Epithelial cell of prostate (primary cell): ENCODE measurements at regions not wholly inside any gene's neighbourhood (a gene's known extent, or its start where the extent isn't known, plus 50 kb on each side); places are given as distances from the start of the nearest gene placed in this dataset.
A peak's percentile ranks its signal among the peaks of the same experiment; 100 is the strongest.
"Not testable (repeated sequence)": the region's sequence is repeated elsewhere in the genome, so short reads cannot be mapped to it uniquely, and the experiment has no call there.

ENCODE experiments used
- DNase-seq: peaks from one replicate; pipeline ENCODE4 v3.0.0-alpha.2; 2011; ENCODE audit warnings: low read depth, low spot score
- H3K27ac ChIP-seq: fragments of 450-650 bp; 2 replicates; pipeline ENCODE4 v1.5.1; 2017; ENCODE audit warnings: mild to moderate bottlenecking

DNA sequence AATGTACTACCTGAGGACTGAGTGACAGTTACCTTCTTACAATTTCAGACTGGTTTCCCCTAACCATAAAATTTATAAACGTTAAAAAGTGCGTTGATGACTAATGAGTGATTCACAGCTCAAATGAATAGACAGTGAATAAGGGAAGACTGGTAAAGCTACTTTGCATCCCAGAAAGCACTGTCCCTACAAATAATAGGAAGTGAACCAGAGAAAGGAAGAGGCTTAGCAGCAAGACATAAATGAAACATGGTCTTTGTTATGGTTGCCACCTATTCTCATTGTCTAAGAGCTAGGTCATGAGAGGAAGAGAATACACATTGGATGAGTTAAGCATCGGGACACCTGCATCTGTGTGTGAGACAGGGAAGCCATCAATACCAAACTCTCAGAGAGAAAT is 849.2 kb downstream of the TAF11L14 start:
- H3K27ac ChIP-seq, result no peak overlapping the region
- DNase-seq, result no peak

DNA sequence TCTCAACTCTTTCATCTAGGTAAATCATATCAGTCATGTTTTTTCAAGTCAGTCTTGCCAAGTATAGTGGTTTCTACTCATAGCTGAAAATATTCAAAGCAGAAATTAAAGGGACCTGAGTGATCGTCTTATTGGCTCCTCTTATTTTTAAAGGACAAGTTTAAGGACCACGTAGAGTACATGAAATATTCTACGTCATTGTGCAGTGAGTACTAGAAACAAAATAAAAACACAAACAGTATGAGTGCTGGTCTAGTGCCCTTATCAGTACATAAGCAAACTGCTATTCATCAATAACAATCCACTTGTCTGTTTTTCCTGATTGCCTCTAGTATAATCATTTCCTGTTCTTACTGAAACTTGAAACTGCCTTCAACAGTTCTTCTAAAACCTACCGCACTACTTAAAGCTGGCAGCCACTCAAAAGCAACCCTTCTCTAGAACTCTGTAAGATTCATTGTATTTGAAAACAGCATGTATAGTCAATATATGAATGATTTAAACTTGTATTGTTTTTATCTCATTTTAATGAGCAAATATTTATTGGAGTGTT is 853.7 kb downstream of the TAF11L14 start:
- no peak for DNase-seq
- H3K27ac ChIP-seq, result no peak overlapping the region

DNA sequence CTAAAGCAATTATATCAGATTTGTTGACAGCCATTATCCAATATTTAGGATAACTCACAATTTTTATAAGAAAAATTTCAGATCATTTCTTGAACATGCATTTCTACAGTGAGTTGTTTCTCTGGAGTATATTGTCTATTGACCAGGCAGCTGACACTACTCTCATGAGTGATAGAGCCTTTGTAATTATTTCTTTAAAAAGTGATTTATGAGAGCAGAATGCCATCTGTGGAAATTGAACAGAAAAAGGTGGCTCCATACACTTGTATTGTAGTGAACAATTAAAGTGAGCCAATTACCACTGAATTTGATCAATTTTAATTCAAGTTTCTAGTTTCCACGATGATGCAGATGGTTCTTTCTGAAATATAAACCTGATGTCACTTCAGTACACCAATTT is 855.4 kb downstream of the TAF11L14 start:
- H3K27ac ChIP-seq, result no peak overlapping the region

DNA sequence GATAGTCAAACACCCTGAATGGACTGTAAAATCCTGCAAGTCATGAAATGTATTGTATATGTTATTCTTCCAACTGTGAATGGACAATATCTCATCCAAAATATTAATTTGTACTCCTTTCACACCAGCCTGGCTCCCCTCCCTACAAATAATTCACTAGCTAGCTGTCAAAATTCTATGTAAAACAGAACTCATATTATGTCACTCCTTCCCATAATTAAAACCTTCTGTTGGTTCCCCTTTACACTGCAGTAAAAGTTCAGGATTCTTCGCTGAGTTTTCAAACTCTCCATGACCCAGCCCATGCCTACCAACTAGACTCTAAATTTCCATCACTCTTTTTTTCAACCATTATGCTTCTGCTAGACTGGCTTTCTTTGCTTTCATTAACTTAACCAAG is 857.1 kb downstream of the TAF11L14 start:
- H3K27ac ChIP-seq, result no peak overlapping the region
- no peak for DNase-seq

More for the DNA sequence above, 855.4 kb downstream of the TAF11L14 start:
- DNase-seq, result no peak

DNA sequence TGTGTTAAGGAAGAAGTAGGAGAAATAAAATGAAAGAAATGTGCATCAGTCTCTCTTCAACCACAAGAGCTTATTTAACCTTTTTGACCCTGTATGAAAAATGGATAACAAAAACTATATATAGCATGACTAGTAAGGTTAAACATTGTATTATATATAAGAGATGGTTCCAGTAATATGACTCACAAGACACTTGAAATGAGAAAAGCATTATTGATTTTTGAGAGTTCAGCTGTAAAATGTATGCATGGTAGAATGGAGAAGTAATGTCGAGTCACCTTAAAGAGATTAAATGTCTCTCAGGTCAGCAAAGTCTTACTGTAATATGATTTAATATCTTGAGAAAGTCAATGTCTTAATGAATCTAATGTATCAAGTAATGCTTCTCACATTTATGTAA is 860.9 kb downstream of the TAF11L14 start:
- DNase-seq, result no peak
- no peak overlapping the region for H3K27ac ChIP-seq

DNA sequence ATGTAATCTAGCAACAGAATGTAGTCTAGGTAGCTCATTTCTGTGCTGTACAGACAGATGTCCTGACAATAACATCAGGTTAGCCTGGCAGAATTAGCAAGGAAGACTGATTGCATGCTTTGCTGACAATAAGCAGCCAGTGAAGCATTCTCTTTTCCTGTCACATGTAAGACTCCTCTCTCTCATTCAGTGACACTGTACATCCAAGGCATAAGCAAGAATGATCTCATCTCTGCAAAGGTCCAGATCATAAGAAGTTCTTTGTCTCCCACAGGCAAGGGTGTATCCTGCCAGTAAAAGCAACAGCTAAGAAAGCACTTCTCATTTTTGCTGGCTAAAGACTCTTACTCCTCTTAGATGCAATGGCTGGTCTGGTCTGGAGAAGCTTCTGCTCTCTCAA is 861.8 kb downstream of the TAF11L14 start:
- no peak overlapping the region for H3K27ac ChIP-seq
- DNase-seq, result no peak

DNA sequence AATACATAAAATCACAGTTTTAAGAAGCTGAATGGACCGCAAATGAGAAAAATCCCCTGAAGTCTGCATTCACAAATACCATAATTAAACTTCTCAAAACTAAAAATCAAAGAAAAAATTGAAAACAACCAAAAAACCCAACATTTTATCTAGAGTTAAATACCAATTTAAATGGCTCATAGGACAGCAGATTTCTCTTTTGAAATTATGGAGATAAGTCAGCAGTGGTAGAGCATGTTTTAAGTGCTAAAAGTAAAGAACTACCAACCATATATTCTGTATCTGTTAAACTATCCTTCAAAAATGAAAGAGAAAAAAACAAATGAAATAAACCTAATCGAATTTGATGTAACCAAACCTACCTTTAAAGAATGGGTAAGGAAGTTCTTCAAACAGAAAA is 862.8 kb downstream of the TAF11L14 start:
- no peak for DNase-seq
- no peak overlapping the region for H3K27ac ChIP-seq

DNA sequence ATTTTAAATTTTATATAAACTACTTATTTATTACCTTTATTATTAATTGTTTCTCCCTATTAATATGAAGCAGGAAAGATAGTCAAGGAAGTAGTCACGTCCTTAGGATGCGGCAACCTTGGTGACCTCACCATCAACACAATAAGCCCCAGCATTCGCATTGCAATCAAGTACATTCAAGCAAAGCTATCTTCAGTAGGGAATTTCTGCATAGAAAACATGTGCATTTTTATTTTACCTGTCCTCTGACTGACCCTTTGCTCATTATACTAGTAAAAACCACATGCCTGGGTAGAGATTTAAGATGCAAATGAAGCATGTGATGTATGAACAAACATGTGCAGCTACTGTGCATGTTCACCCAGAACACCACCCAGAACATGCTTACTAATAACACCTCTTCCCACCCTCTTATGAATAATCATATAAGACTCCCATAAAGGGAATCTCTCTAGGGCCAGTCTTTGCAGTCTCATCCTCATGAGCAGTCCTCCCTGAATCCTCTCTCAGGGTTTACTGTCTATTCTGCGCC is 869.6 kb downstream of the TAF11L14 start:
- DNase-seq, result no peak
- H3K27ac ChIP-seq, result no peak overlapping the region

DNA sequence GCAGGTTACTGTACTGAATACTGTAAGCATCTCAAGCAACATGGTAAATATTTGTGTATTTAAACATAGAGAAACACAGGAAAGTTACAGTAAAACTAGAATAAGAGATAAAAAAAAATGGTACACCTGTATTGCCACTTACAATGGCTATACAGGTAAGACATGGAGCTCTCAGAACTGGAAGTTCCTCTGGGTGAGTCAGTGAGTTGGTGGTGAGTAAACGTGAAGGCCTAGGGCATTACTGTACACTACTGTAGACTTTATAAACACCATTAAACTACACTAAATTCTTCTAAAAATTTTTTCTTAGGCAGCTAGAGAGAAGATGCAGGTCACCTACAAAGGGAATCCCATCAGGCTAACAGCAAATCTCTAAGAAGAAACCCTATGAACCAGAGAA is 872.9 kb downstream of the TAF11L14 start:
- H3K27ac ChIP-seq, result no peak overlapping the region
- no peak for DNase-seq

DNA sequence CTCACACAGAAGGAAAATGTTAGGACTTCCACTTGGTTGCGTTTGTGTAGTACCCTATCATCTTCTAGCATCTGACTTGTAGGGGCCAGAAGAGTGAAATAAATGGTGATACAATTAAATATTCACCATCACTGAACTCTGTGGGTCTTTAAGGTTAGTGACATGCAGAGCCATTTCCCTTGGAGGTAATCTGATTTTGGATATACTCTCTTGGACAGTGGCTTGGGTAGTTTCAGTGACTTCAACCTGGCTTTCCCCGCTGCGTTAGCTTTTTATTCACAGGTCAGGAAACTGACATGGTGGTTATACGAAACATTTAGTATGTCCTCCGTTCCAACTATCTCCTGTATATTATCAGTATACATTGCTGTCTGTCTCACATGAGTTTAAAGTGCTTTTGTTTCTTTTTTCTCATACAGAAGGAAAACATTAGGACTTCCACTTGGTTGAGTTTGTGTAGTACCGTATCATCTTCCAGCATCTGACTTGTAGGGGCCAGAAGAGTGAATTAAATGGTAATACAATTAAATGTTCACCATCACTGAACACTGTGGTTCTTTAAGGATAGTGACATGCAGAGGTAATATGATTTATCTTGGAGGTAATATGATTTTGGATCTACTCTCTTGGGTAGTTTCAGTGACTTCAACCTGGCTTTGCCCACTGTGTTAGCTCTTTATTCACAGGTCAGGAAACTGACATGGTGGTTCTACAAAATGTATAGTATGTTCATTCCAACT is 883.6 kb downstream of the TAF11L14 start:
- DNase-seq, result no peak
- H3K27ac ChIP-seq, result no peak overlapping the region

DNA sequence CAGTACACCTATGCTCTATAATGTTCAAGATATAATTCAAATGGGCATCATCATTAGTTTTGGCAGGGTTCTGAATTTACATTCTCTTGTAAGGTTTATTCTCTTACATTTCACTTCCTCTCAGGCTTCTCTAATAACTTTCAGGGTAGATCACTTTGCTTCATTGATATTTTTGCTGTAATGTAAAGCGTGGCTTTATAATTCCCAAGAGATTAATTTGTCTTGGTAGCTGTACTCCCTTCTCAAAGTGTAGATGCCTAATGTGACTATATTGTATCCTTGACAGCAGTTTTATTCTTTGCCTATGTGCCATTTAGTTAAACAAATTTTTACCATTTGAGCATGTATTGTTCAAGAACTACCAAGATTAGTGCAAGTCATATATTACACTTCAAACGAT is 889.1 kb downstream of the TAF11L14 start:
- no peak for DNase-seq
- H3K27ac ChIP-seq, result no peak overlapping the region

DNA sequence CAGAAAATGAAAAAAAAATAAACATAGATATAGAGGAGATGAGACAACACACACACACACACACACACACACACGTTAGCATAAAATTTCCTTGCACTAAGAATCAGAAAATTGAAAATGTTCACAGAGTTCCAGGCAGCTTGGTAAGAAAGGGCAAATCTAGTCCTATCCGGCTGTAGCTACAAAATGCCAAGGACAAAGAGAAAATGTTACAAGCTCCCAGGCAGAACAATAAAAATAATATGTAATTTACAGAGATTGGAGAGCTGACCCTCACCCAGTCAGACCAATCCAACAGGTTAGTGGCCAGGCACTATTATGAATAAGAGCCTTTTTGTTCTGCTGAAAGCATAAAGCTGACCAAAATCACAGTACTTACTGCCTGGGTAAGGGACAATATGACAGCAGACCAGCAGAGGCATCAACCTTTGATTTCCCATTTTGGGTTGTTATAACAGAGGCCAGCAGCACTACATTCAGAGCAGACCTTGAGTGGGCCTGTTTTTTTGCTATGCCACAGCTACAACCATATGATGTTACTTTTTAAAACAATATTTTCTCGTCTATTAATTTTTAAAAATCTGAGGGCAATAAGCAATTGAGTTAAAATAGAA is 892.6 kb downstream of the TAF11L14 start:
- H3K27ac ChIP-seq, result no peak overlapping the region
- no peak for DNase-seq

DNA sequence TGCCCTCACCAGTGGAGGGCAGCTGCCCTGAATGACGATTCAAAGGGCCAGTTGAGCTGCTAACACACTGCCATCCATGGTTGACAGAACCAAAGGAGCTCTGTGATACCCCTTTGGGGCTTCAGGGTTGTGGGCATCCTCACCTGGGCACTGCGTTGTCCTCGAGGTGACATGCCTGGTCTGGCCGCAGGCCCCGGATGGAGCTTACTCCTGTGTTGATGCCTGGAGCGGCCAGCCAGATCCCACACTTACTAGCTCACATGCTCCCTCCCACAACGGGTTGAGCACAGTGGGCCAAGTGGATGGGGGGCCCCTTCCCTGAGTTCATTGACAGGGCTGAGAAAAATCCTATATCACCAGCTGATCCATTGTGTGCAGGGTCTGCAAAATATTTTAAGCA is 898.9 kb downstream of the TAF11L14 start:
- H3K27ac ChIP-seq, result no peak overlapping the region
- DNase-seq, result no peak

DNA sequence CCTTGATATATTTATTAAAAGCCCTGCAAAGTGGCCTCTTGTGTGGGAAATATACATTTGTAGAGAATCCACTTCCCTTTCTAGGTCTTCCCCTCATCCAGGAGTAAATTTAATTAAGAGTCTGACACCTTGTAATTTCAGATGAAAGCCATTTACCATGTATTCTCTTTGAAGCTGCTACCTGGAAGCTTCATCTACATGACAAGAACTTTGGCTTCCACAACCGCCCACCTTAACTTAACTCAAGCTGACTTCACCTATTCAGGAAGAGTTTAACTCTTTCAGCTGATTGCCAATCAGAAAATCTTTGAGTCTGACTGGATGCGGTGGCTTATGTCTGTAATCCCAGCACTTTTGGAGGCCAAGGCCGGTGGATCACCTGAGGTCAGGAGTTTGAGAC is 899.9 kb downstream of the TAF11L14 start:
- no peak for DNase-seq

DNA sequence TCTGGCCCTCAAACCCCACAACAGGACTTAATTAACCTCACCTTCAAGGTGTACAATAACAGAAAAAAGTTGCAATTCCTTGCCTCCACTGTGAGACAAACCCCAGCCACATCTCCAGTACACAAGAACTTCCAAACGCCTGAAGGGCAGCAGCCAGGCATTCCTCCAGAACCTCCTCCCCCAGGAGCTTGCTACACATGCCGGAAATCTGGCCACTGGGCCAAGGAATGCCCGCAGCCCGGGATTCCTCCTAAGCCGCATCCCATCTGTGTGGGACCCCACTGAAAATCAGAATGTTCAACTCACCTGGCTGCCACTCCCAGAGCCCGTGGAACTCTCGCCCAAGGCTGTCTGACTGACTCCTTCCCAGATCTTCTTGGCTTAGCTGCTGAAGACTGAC is 901.5 kb downstream of the TAF11L14 start:
- not testable (repeated sequence) for DNase-seq, H3K27ac ChIP-seq

More for the DNA sequence above, 899.9 kb downstream of the TAF11L14 start:
- H3K27ac ChIP-seq, result no peak overlapping the region

DNA sequence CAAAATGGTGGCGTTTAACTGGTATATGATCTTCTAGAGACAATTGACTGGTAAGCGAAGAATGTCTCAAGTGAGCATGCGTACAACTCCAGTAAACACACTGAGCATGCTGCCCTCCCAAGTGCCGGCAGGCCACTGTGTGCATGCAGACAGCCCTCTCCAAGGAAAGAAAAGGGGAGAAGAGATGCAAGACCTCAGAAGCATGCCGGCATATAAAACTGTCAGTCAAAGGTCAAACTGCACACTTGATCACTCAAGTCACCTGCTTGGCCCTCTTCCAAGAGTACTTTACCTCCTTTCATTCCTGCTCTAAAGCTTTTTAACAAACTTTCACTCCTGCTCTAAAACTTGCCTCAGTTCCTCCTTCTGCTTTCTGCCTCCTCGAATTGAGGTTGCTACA is 910.2 kb downstream of the TAF11L14 start:
- H3K27ac ChIP-seq, result no peak overlapping the region
- DNase-seq, result no peak

DNA sequence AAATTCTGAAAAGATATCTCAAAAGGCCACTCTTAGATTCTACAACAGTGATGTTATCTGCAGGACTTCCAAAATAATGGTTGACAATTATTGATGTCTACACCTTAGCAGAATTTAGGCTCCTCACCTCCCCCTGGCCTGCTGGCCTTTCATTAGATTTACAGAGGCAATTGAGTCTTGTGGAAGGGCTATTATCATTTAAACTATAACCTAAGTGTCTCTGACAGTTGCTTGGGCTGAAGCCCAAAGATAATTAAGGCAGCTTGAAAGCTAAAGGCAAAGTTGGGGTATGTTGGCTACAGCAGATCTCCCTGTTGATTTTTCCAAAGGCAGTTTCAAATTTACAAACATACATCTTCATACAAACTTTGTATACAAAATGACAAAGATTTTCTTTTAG is 912.3 kb downstream of the TAF11L14 start:
- no peak overlapping the region for H3K27ac ChIP-seq
- DNase-seq, result no peak

DNA sequence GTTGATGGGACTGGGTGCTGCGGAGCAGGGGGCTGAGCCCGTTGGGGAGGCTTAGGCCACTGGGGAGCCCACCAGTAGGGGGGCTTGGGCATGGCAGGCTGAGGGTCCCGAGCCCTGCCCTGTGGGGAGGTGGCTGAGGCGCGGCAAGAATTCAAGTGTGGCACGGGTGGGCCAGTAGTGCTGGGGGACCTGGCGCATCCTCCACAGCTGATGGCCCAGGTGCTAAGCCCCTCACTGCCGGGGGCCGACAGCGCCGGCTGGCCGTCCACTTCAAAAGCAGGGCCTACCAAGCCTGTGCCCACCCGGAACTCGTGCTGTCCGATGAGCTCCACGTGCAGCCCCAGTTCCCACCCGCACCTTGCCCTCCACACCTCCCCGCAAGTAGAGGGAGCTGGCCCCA is 917.5 kb downstream of the TAF11L14 start:
- H3K27ac ChIP-seq, result no peak overlapping the region
- DNase-seq, result no peak

DNA sequence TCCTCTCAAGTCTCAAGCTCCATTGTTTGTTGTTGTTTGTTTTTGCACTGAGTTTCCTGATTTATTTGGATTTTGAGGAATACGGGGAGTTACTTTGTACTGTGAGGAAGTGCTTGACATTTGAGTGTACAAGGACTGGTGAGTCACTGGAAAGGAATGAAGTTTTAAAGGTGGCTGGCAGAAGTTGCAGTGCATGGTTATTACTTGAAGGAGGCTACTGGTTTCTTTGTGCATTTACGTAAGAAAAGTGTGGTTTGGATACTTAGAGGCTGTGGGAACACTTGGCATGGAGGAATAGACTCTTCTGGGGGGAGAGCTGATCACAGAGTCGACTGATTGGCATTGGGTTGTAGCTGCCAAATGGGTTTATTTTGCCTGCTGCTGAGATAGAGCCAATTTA is 919.0 kb downstream of the TAF11L14 start:
- DNase-seq, result peak; percentile 50
- no peak overlapping the region for H3K27ac ChIP-seq

DNA sequence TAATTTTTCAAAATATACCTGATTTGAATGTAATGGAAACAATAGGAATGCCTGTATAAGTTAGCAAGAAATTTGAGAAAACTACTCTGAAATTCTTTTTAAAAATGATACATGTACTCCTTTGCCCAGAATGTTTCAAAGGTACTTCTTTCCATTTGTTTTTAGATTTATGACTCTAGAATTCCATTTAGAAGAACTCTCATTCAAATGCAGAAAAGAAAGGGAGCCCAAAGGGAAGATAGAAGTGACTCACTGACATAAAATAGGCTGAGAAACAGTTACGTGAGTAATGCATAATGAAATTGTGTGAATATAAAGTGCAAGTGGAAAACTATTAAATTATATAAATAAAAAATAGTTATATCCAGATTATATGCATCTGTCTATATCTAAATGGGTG is 926.3 kb downstream of the TAF11L14 start:
- no peak for DNase-seq

DNA sequence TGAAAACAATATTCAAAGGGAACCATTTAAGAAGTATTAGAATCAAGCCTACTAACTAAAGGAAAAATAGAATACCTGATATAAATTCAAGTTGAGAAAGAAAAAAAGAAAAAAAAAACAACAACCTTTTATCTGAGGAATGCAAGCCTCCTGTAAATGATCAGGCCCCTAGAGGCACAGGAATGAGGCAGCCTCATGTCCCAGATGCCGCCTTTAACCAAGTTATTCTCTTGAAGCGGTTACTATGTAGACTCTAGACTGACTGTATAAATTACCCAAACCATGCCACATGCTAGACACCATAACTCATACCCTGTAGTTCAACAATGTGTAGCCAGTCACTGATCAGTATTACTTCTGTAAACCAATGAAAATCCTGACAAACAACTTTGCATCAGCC is 929.6 kb downstream of the TAF11L14 start:
- no peak overlapping the region for H3K27ac ChIP-seq
- DNase-seq, result no peak

More for the DNA sequence above, 926.3 kb downstream of the TAF11L14 start:
- H3K27ac ChIP-seq, result no peak overlapping the region

DNA sequence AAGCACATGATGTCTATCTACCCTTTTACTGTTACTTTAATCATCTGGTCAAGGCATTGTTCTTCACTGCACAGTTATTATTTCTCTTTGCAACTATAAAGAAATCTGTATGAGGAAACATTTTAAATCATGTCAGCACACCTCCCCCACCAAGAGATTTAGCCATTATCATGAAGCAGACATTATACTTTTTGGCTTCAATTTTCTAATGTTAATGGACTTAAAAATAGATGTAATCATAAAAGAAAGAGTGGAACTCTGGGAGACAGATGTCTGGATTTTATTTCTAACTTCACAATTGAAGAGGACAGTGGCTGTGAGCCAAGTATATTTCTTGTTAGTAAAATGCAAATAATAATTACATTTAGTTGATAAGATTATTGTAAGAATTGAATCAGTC is 932.4 kb downstream of the TAF11L14 start:
- no peak overlapping the region for H3K27ac ChIP-seq
- DNase-seq, result no peak
